HG02943 (cell line): ENCODE measurements at regions not wholly inside any gene's neighbourhood (a gene's known extent, or its start where the extent isn't known, plus 50 kb on each side); places are given as distances from the start of the nearest gene placed in this dataset.
"Not testable (repeated sequence)": the region's sequence is repeated elsewhere in the genome, so short reads cannot be mapped to it uniquely, and the experiment has no call there.

Experiments
- ATAC-seq: cut with Tn5 transposase; IDR thresholded peaks from one replicate; pipeline ENCODE4 v1.9.1; 2021; ENCODE audit warnings: mild to moderate bottlenecking, low read depth, moderate library complexity; ENCODE audit not compliant: unreplicated experiment

DNA sequence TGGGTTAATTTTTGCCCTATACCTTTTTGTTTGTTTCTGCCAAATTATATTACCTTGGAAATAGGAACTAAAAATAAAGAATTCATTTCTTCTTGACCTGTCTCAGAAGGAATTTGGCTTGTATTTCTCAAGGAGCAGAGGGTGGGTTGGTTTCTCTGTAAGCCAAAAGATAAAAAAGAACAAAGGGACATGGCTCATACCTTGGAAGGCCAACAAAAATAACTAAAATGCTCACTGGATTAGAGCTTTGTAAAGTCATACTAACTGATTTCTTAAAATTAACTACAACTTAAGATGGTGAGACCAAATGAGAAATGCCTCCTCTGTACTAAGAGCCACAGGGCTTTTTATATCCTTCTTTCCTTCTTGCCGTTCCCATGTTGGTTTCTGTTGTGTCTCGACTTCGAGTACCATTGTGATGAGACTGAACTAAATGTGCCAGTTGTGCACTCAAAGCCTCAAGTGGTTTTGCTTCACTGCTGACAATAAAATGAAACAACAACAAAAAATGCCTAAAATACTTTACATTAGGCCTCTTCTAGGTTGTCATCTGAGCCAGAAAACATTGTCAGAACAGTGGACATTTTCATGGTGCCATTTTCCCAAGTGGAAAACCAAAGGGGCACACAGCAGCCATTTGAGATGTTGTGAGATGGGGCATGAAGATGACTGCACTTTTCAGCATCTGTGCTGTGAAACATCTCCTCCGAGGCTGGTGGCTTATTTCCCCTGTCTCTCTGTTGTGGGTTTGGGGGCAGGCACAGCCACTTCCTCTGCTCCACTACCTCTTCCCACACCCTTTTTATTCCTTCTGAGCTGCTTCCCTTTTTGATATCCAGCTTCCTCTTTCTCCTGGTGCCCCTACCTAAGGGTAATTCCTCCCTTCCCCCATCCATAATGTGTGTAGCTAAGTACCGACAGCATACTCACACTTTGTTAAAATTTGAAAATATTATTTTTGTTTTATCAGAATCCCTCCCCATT lies 51.8 kb upstream of the AGR3 start:
- ATAC-seq, result no peak

GRCh38 chr7:16934722-16935340 lies 53.0 kb upstream of the AGR3 start:
- no peak for ATAC-seq

DNA sequence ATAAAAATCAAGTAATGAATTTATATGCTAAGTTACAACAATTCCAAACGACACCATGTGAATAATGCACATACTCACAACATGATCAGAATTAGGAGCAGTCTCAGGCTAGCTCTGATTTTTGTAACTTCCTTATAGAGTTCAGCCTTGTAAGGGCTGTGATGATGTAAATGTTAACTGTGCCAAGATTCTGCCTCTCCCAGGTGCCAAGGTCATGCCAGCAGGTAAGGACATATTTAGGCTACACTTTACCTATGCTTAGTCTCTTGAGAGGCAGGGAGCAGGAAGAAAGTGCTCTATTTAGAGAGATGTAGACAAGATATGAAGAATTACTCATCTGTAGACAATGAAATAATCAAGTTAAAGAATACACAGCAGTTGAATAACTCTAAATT lies 53.6 kb upstream of the AGR3 start:
- ATAC-seq, result no peak

GRCh38 chr7:16936626-16937422 lies 55.0 kb upstream of the AGR3 start:
- no peak for ATAC-seq

DNA sequence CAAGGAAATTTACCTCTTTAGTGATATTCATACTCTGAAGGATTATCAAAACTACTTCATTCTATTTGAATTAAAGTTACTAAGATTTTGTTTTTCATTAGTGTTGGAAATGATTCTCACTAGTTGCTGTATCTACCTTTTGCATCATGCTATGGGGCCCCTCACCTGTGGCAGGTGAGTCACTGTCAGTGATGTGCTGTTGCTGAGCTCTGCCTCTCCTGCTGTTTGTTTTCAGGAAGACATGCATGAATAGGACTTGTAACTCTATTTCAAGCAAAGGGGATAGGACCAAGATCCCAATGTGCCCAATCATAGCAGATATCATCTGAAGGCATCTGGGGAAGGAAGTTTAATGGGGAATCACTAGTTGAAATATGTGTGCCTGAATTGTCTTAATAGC lies 57.4 kb upstream of the AGR3 start:
- ATAC-seq, result no peak

DNA sequence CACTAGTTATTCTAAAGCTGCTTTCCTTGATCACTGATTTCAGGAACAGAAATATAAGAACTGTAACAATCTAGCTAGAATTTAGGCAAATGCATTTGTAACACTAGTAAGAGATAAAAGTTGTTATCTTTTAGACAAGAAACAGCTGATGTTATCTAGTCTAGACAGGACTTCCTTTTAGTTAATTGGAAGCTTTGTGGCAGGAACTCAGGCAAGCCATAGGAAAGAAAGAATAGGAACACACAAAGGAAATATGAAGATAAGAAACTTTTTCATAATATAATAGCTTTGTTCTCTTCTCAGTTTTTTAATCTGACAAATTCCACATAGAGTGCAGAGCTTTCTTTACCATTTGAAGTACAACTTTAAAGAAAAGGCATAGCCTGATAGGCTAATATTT lies 59.0 kb upstream of the AGR3 start:
- no peak for ATAC-seq

DNA sequence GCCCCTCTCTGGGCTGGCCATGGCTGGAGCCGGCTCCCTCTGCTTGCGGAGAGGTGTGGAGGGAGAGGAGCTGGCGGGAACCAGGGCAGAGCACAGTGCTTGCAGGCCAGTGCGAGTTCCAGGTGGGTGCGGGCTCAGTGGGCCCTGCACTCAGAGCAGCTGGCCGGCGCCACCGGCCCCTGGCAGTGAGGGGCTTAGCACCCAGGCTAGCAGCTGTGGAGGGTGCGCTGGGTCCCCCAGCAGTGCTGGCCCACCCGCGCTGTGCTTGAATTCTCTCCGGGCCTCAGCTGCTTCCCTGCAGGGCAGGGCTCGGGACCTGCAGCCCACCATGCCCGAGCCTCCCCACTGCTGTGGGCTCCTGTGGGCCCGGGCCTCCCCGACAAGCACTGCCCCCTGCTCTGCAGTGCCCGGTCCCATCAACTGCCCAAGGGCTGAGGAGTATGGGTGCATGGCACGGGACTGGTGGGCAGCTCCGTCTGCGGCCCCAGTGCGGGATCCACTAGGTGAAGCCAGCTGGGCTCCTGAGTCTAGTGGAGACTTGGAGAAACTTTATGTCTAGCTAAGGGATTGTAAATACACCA lies 61.2 kb upstream of the AGR3 start:
- no peak for ATAC-seq

- ATAC-seq, result no peak
Measured at GRCh38 chr7:16944936-16945335, 63.2 kb upstream of the AGR3 start.

DNA sequence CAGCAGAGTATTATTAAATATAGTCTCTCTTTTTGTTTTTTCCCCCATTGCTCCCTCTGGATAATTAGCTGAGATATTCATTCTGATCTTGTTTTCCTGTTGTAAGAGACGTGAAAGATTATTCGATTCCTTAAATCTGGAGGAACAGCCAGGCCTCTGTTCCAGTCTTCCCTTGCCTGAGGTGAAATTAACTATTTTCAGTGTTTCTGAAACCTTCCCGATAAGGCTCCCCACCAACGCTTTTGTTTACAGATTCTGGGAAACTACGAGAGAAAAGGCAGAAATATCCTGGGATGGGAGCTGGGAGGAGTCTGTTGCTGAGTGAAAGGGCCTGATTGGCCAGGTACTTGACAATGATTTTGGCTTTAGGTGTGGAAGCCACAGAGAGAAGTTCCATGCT lies 63.6 kb upstream of the AGR3 start:
- ATAC-seq, result no peak

DNA sequence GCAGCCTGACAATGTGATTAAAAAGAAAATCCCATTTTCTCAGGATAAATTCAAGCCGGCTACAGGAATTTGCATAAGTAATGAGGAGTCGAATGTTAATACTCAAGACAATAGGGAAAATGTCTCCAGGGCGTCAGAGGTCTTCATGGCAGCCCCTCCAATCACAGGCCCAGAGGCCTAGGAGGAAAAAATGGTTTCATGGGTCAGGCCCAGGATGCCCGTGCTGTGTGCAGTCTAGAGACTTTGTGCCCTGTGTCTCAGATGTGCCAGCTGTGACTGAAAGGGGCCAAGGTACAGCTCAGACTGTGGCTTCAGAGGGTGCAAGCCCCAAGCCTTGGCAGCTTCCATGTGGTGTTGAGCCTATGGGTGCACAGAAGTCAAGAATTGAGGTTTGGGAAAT lies 66.3 kb upstream of the AGR3 start:
- not testable (repeated sequence) for ATAC-seq

DNA sequence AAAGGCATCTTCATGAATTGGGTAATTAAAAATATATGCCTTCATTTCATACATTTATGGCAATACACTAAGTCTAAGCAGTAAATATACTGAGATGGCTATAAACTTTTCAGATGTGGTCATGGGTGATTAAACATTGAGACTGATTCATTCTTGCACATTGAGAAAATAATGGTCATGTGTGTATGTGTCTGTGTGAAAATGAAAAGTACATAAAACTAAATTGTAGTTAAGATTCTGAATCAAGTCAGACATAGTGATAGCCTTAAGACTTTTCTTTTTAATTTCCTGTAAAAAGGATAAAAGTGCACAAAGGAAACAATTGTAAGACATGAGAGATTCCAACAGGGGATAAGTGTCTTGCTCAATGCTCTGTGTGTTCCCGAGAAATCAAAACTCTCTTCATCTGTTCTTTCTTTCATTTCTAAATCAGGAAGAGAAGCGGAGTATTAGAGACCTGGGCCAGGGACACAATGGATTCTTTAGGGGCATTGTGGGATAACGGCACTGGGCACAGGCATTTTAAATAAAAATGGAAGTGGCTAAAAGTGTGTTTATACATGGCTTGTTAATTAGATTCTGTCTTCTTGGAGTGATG lies 69.8 kb upstream of the AGR3 start:
- ATAC-seq, result no peak

DNA sequence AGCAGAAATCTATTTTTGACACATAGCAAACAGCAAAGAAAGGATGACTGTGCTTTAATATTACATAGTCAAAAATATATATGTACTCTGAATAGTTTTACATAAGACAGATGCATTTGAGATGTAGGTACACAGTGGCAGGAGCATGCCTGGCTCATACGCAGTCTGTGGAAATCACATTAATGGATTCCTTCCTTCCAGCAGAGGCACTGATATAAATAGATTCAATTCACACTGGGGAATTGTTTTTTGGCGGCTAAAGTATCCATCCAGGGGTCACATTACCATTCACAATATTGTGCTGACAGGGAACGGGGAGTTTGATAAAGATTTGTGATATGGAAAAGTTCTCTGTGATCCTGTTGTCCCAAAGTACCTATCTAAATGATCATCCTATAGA lies 72.5 kb upstream of the AGR3 start:
- no peak for ATAC-seq

GRCh38 chr7:16958724-16959123 lies 76.9 kb upstream of the AGR3 start:
- ATAC-seq, result no peak

DNA sequence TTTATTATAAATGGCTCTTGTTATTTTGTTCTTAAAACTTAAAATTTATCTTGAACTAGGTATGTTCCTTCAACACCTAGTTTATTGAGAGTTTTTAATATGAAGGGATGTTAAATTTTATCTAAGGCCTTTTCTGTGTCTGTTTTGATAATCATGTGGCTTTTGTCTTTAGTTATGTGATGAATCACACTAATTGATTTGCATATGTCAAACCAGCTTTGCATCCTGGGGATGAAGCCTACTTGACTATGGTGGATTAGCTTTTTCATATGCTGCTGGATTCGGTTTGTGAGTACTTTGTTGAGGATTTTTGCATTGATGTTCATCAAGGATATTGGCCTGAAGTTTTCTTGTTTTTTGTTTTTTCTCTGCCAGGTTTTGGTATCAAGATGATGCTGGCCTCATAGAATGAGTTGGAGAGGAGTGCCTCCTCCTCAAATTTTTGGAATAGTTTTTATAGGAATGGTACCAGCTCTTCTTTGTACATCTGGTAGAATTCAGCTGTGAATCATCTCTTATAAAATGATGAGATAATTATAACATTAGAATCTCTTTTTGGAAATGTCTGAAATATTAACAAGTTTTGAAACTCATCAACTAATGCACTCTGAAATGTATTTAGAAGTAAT lies 78.7 kb upstream of the AGR3 start:
- no peak for ATAC-seq

DNA sequence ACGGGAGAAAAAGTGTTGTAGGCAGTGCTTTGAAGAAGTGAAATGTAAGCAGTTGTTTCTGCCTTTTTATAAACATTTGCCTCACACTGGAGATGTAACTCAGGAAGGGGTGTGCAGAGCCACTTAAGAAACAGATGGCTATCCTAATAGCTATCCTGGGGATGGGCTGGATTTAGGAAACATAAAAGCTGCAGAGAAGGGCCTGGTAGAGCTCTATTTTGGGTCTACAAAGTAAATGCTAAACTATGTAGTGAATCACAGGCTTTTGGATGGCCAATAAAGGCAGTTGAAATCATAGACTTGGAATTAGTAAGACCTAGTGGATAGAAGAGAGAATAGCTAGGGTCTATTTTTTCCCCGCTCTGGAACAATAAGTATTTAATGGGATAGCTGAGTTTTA lies 79.9 kb upstream of the AGR3 start:
- ATAC-seq, result no peak

GRCh38 chr7:16963044-16963443 lies 81.3 kb upstream of the AGR3 start:
- no peak for ATAC-seq

- ATAC-seq, result not testable (repeated sequence)
Measured at GRCh38 chr7:16965697-16966096, 83.9 kb upstream of the AGR3 start.

- no peak for ATAC-seq
Measured at GRCh38 chr7:16967300-16967811, 85.6 kb upstream of the AGR3 start.

DNA sequence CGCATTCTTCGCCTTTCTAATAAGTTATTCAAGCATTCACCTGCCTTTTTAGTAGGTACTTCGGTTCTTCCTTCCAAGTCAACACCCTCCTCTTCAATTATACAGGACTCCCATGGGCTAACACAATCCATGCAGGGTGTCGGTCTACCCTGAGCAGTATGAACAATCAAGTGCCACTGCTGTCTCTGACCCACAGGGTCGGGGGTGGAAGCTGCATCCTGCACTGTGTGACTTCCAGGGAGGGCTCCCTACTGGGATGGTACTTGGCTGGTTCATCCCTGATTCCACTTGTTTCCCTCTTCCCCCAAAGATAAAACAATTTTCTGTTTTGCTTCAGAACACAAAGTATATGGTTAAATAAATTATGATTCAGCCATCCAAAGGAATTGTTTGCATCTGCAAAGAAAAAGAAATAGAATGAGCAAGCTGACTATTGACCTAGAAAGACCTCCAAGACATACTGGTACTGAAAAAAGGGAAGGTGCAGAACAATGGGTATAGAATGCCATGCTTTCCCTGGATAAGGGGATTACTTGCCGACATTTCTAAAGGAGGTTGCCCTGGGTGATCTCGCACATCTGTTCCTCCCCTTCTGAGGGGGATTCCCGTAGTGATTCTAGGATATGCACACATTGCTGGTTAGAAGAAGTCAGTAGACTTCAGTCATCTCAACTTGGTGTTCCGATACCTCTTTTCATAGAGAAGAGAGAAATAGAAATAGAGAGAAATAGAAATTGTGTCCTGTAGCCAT lies 89.1 kb upstream of the AGR3 start:
- ATAC-seq, result no peak
